Karpas-422 (cell line): ENCODE measurements at regions not wholly inside any gene's neighbourhood (a gene's known extent, or its start where the extent isn't known, plus 50 kb on each side); places are given as distances from the start of the nearest gene placed in this dataset.
"Not testable (repeated sequence)": the region's sequence is repeated elsewhere in the genome, so short reads cannot be mapped to it uniquely, and the experiment has no call there.

ENCODE experiments used
- DNase-seq: peaks from one replicate; pipeline ENCODE4 v3.0.0-alpha.2; 2015
- H2AFZ ChIP-seq: fragments of 200-600 bp; sonication (generic); 2 replicates; pipeline ENCODE4 v1.6.1; 2014; ENCODE audit warnings: antibody characterized with exemption, low read length, mixed read lengths
- H3K27ac ChIP-seq: fragments of 200-600 bp; sonication (generic); 2 replicates; pipeline ENCODE4 v1.5.1; 2014; ENCODE audit warnings: mild to moderate bottlenecking, low read length, moderate library complexity
- H3K27me3 ChIP-seq: fragments of 200-600 bp; sonication (generic); 2 replicates; pipeline ENCODE4 v1.6.1; 2014; ENCODE audit warnings: low read length, mixed read lengths
- H3K36me3 ChIP-seq: fragments of 200-600 bp; sonication (generic); 2 replicates; pipeline ENCODE4 v1.6.1; 2014; ENCODE audit warnings: low read length, mixed read lengths; ENCODE audit not compliant: insufficient read depth
- H3K4me1 ChIP-seq: fragments of 200-600 bp; sonication (generic); 2 replicates; pipeline ENCODE4 v1.6.1; 2014; ENCODE audit warnings: mild to moderate bottlenecking, low read length, mixed read lengths
- H3K4me2 ChIP-seq: fragments of 200-600 bp; sonication (generic); 2 replicates; pipeline ENCODE4 v1.6.1; 2014; ENCODE audit warnings: low read length, low read depth, mild to moderate bottlenecking; ENCODE audit not compliant: poor library complexity, severe bottlenecking
- H3K4me3 ChIP-seq: fragments of 200-600 bp; sonication (generic); 2 replicates; pipeline ENCODE4 v1.5.1; 2014; ENCODE audit warnings: mild to moderate bottlenecking, antibody characterized with exemption, low read length, mixed read lengths
- H3K79me2 ChIP-seq: fragments of 200-600 bp; sonication (generic); 2 replicates; pipeline ENCODE4 v1.6.1; 2014; ENCODE audit warnings: mild to moderate bottlenecking, low read length, mixed read lengths
- H3K9ac ChIP-seq: fragments of 200-600 bp; sonication (generic); 2 replicates; pipeline ENCODE4 v1.6.0; 2014; ENCODE audit warnings: low read length
- H3K9me2 ChIP-seq: fragments of 200-600 bp; sonication (generic), shearing (Covaris generic); replicated peaks from 2 replicates; pipeline ENCODE4 v1.6.0; 2014; ENCODE audit warnings: mild to moderate bottlenecking, low read length, moderate library complexity; ENCODE audit not compliant: insufficient read depth
- H3K9me3 ChIP-seq: fragments of 300-700, 200-600 bp; sonication (generic); 2 replicates; pipeline ENCODE4 v1.6.1; 2014; ENCODE audit warnings: low read length, mixed read lengths
- H4K20me1 ChIP-seq: fragments of 200-600 bp; sonication (generic); 2 replicates; pipeline ENCODE4 v1.6.1; 2014; ENCODE audit warnings: mild to moderate bottlenecking, antibody characterized with exemption, low read length, low read depth; ENCODE audit not compliant: insufficient read depth

GRCh38 chr1:115156826-115157468, 67.6 kb upstream of the TSPAN2 start:
- Histone ChIP-seq H3K27me3 (no peaks in the 10 kb centered on the region), H3K79me2 (no peaks in the 10 kb centered on the region), H3K4me1 (no peaks in the 10 kb centered on the region), H4K20me1 (no peaks in the 10 kb centered on the region), H3K4me2 (no peak overlapping the region), H3K36me3 (no peaks in the 10 kb centered on the region), H3K9me2 (no peaks in the 10 kb centered on the region), H3K4me3 (no peak overlapping the region), H3K9me3 (no peaks in the 10 kb centered on the region), H3K27ac (no peak overlapping the region), H2AFZ (no peak overlapping the region), H3K9ac (no peak overlapping the region)
- no peak for DNase-seq

GRCh38 chr1:115153966-115154557, 64.8 kb upstream of the TSPAN2 start:
- Histone ChIP-seq H3K4me3 (no peak overlapping the region), H3K27ac (no peak overlapping the region), H3K4me2 (no peak overlapping the region), H4K20me1 (no peaks in the 10 kb centered on the region), H3K4me1 (no peaks in the 10 kb centered on the region), H3K9me2 (no peaks in the 10 kb centered on the region), H3K9me3 (no peaks in the 10 kb centered on the region), H3K36me3 (no peaks in the 10 kb centered on the region), H3K27me3 (no peaks in the 10 kb centered on the region), H3K9ac (no peak overlapping the region), H2AFZ (no peak overlapping the region), H3K79me2 (no peaks in the 10 kb centered on the region)
- no peak for DNase-seq

- H2AFZ ChIP-seq, H3K9ac ChIP-seq, H3K79me2 ChIP-seq, H3K4me1 ChIP-seq, H3K9me2 ChIP-seq, H3K27me3 ChIP-seq, H3K9me3 ChIP-seq, DNase-seq, H3K4me2 ChIP-seq, H3K27ac ChIP-seq, H3K4me3 ChIP-seq, H3K36me3 ChIP-seq, H4K20me1 ChIP-seq: not testable (repeated sequence)
These were observed 58.6 kb upstream of the TSPAN2 start for GRCh38 chr1:115147928-115148327.

- H3K79me2 ChIP-seq, result no peaks in the 10 kb centered on the region
- no peak overlapping the region for H3K27ac ChIP-seq
- no peaks in the 10 kb centered on the region for H3K9me3 ChIP-seq
- no peaks in the 10 kb centered on the region for H4K20me1 ChIP-seq
- no peak overlapping the region for H2AFZ ChIP-seq
- H3K9me2 ChIP-seq, result no peaks in the 10 kb centered on the region
- no peak overlapping the region for H3K4me2 ChIP-seq
- H3K36me3 ChIP-seq, result no peaks in the 10 kb centered on the region
- H3K9ac ChIP-seq, result no peak overlapping the region
- no peak overlapping the region for H3K4me3 ChIP-seq
- DNase-seq, result no peak
- H3K4me1 ChIP-seq, result no peaks in the 10 kb centered on the region
- no peaks in the 10 kb centered on the region for H3K27me3 ChIP-seq
These were observed 55.9 kb upstream of the TSPAN2 start for GRCh38 chr1:115145226-115145625.

- Histone ChIP-seq H3K9ac (no peak overlapping the region), H3K9me2 (no peaks in the 10 kb centered on the region), H3K9me3 (no peaks in the 10 kb centered on the region), H2AFZ (no peak overlapping the region), H3K36me3 (no peaks in the 10 kb centered on the region), H3K27ac (no peak overlapping the region), H4K20me1 (no peaks in the 10 kb centered on the region), H3K4me3 (no peak overlapping the region), H3K4me1 (peaks cover under 1% of the 10 kb centered on the region; the same call in 1 of the 2 replicates), H3K27me3 (no peaks in the 10 kb centered on the region), H3K79me2 (no peaks in the 10 kb centered on the region), H3K4me2 (no peak overlapping the region)
- no peak for DNase-seq
These were observed 54.9 kb upstream of the TSPAN2 start for GRCh38 chr1:115144176-115144575.

- Histone ChIP-seq H3K27ac (no peak overlapping the region), H3K27me3 (no peaks in the 10 kb centered on the region)
These were observed 53.3 kb upstream of the TSPAN2 start for GRCh38 chr1:115142616-115143015.

GRCh38 chr1:115141145-115141454, 51.8 kb upstream of the TSPAN2 start:
- Histone ChIP-seq H3K4me2 (no peak overlapping the region), H2AFZ (no peak overlapping the region), H3K36me3 (no peaks in the 10 kb centered on the region), H3K27ac (no peak overlapping the region), H3K9me2 (no peaks in the 10 kb centered on the region), H3K4me1 (peaks cover 2% of the 10 kb centered on the region; the same call in 1 of the 2 replicates), H3K27me3 (no peaks in the 10 kb centered on the region), H3K79me2 (no peaks in the 10 kb centered on the region), H4K20me1 (no peaks in the 10 kb centered on the region), H3K9ac (no peak overlapping the region), H3K4me3 (no peak overlapping the region), H3K9me3 (no peaks in the 10 kb centered on the region)
- no peak for DNase-seq

More at GRCh38 chr1:115142616-115143015, 53.3 kb upstream of the TSPAN2 start:
- H3K9me2 ChIP-seq, result no peaks in the 10 kb centered on the region
- H3K4me2 ChIP-seq, result no peak overlapping the region
- no peaks in the 10 kb centered on the region for H3K9me3 ChIP-seq
- H3K4me3 ChIP-seq, result no peak overlapping the region
- no peaks in the 10 kb centered on the region for H3K36me3 ChIP-seq
- no peak overlapping the region for H2AFZ ChIP-seq
- H3K9ac ChIP-seq, result no peak overlapping the region
- no peaks in the 10 kb centered on the region for H4K20me1 ChIP-seq
- DNase-seq, result no peak
- H3K79me2 ChIP-seq, result no peaks in the 10 kb centered on the region
- H3K4me1 ChIP-seq, result peaks cover 2% of the 10 kb centered on the region; the same call in 1 of the 2 replicates

- H3K36me3 ChIP-seq, result no peaks in the 10 kb centered on the region
- H2AFZ ChIP-seq, result no peak overlapping the region
- no peaks in the 10 kb centered on the region for H4K20me1 ChIP-seq
- no peak overlapping the region for H3K27ac ChIP-seq
- H3K79me2 ChIP-seq, result no peaks in the 10 kb centered on the region
- H3K9me2 ChIP-seq, result no peaks in the 10 kb centered on the region
- H3K4me3 ChIP-seq, result no peak overlapping the region
- no peak overlapping the region for H3K4me2 ChIP-seq
- H3K4me1 ChIP-seq, result peaks cover 2% of the 10 kb centered on the region; the same call in 1 of the 2 replicates
- H3K9me3 ChIP-seq, result no peaks in the 10 kb centered on the region
- H3K9ac ChIP-seq, result no peak overlapping the region
- no peak for DNase-seq
- no peaks in the 10 kb centered on the region for H3K27me3 ChIP-seq
These were observed 51.3 kb upstream of the TSPAN2 start for GRCh38 chr1:115140442-115141144.
